ENCODE measurements at regions not wholly inside any gene's neighbourhood (a gene's known extent, or its start where the extent isn't known, plus 50 kb on each side); places are given as distances from the start of the nearest gene placed in this dataset.

GRCh38 chr16:47907109-47907508, 248.7 kb downstream of the ABCC12 start:
- no peak for TF ChIP-seq CTCF (IDR thresholded peaks at IDR 0.05)
- TF ChIP-seq POLR2A (IDR thresholded peaks at IDR 0.05), result no peak
